Gastroesophageal sphincter (tissue), 4 donors: ENCODE measurements at regions not wholly inside any gene's neighbourhood (a gene's known extent, or its start where the extent isn't known, plus 50 kb on each side); places are given as distances from the start of the nearest gene placed in this dataset.

Source experiments
- ATAC-seq: fragments of 150-250 bp; one replicate; pipeline ENCODE4 v1.9.1; 2016; ENCODE audit warnings: mild to moderate bottlenecking, moderate library complexity
- H3K27ac ChIP-seq, 4 donors: fragments of 200-600 bp; sonication (generic) in 3 of 4; 1 replicate in 3 of 4; 2 replicates in 1 of 4; pipeline ENCODE4 v1.5.1; 2016 to 2019
- H3K27me3 ChIP-seq: fragments of 200-600 bp; sonication (generic); one replicate; pipeline ENCODE4 v1.5.1; 2019
- H3K36me3 ChIP-seq, 2 donors: fragments of 200-600 bp; sonication (generic); one replicate each; pipeline ENCODE4 v1.5.1; 2019; ENCODE audit warnings: control low read depth in 1 of 2
- H3K4me1 ChIP-seq, 3 donors: fragments of 200-600 bp; sonication (generic); 1 replicate in 2 of 3; 2 replicates in 1 of 3; pipeline ENCODE4 v1.5.1; 2016 to 2019; ENCODE audit warnings: control low read depth in 2 of 3
- H3K4me3 ChIP-seq, 2 donors: fragments of 200-600 bp; sonication (generic); one replicate each; pipeline ENCODE4 v1.5.1; 2019; ENCODE audit warnings: mild to moderate bottlenecking in 1 of 2, moderate library complexity in 1 of 2
- H3K9me3 ChIP-seq, 3 donors: fragments of 200-600 bp; sonication (generic); one replicate each; pipeline ENCODE4 v1.5.1; 2017 to 2019; ENCODE audit warnings: control low read depth in 2 of 3
- EP300 ChIP-seq: sonication (generic); formaldehyde crosslinking; IDR thresholded peaks from one replicate; pipeline ENCODE4 v1.6.1; 2017; ENCODE audit warnings: antibody characterized with exemption, mild to moderate bottlenecking
- POLR2A ChIP-seq, 2 donors: fragments of 450-650 bp; IDR thresholded peaks; one replicate each; pipeline ENCODE4 v1.6.1; 2017; ENCODE audit warnings: antibody characterized with exemption in 2 of 2, mild to moderate bottlenecking in 2 of 2, moderate library complexity in 1 of 2
- POLR2AphosphoS5 ChIP-seq: sonication (generic); formaldehyde crosslinking; IDR thresholded peaks from one replicate; pipeline ENCODE4 v1.6.1; 2017; ENCODE audit warnings: antibody characterized with exemption
- WGBS, 2 donors: methylation state at CpG; one replicate each; pipeline ENCODE4 v1.1.5; 2018; ENCODE audit warnings: low coverage in 1 of 2; 5-methylcytosine and 5-hydroxymethylcytosine counted together
- TF ChIP-seq, protein P1 (sequence below), 4 experiments: fragments of 200-600 bp in 2 of 4; fragments of 450-650 bp in 2 of 4; sonication (generic) in 1 of 4; IDR thresholded peaks; one replicate each; pipeline ENCODE4 v1.5.1; 2017 to 2019; ENCODE audit warnings: antibody characterized with exemption in 4 of 4, mild to moderate bottlenecking in 2 of 4, moderate library complexity in 2 of 4

DNA sequence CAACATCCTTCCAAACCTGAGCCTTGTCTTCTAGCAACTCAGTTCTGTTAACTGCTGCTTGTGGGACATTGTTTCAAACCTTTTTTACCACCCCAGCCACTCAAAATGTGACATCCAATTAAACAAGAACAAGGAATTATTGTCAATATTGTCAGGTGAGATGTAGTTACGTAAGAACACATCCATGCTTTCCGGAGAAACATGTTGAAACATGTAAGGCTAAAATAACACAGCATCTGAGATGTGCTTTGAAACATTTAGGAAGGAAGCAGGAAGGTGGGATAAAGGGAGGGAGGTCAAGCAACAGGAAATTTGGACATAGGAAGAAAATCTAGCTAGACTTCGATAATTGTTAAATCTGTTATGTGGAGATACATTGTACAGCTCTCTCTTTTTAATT lies 50.9 kb upstream of the PRICKLE2 start:
- H3K36me3 ChIP-seq, result no peaks in the 10 kb centered on the region
- H3K27me3 ChIP-seq, result no peaks in the 10 kb centered on the region
- H3K4me3 ChIP-seq, result no peak overlapping the region
- no peaks in the 10 kb centered on the region for H3K9me3 ChIP-seq
- no peaks in the 10 kb centered on the region for H3K4me1 ChIP-seq
- 81 to 84% methylated on average over 3 of the region's 3 CpGs for whole genome bisulfite sequencing, 2 donors
- H3K27ac ChIP-seq, result no peak overlapping the region
- ATAC-seq, result no peak
- TF ChIP-seq POLR2AphosphoS5, result no peak
- TF ChIP-seq, protein P1, sequence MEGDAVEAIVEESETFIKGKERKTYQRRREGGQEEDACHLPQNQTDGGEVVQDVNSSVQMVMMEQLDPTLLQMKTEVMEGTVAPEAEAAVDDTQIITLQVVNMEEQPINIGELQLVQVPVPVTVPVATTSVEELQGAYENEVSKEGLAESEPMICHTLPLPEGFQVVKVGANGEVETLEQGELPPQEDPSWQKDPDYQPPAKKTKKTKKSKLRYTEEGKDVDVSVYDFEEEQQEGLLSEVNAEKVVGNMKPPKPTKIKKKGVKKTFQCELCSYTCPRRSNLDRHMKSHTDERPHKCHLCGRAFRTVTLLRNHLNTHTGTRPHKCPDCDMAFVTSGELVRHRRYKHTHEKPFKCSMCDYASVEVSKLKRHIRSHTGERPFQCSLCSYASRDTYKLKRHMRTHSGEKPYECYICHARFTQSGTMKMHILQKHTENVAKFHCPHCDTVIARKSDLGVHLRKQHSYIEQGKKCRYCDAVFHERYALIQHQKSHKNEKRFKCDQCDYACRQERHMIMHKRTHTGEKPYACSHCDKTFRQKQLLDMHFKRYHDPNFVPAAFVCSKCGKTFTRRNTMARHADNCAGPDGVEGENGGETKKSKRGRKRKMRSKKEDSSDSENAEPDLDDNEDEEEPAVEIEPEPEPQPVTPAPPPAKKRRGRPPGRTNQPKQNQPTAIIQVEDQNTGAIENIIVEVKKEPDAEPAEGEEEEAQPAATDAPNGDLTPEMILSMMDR (IDR thresholded peaks at IDR 0.05), result no peak
- no peak for TF ChIP-seq POLR2A (IDR thresholded peaks at IDR 0.05)
- TF ChIP-seq EP300, result no peak
